ENCODE measurements at regions not wholly inside any gene's neighbourhood (a gene's known extent, or its start where the extent isn't known, plus 50 kb on each side); places are given as distances from the start of the nearest gene placed in this dataset.

DNA sequence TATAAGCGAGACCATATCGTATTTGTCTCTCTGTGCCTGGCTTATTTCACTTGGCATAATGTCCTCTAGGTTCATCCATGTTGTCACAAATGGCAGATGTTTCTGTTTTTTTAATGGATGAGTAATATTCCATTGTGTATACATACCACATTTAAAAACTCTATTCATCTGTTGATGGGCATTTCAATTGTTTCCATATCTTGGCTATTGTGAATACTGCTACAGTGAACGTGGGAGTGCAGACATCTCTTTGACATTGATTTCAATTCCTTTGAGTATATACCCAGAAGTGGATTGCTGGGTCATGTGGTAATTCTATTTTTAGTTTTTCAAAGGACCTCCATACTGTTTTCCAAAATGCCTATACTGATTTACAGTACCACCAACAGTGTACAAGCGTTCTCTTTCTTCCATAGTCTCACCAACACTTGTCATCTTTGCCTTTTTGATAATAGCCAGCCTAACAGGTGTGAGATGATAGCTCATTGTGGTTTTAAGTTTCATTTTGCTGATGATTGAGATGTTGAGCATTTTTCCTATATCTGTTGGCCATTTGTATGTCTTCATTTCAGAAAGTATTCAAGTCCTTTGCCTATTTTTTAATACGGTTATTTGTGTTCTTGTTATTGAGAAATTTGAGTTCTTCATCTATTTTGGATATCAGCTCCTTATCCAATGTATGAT is 194.7 kb upstream of the E2F8 start:
- CTCF ChIA-PET: interaction anchor here (0.6 kb wide), 1 partner anchor 64 kb away, joined by 5 read pairs; no protein-coding TSS in a partner anchor
- H3K4me3 ChIP-seq (ENCODE audit: low read depth, low read length): no peak overlapping the region
- no peaks in the 10 kb centered on the region for H3K27me3 ChIP-seq (ENCODE audit: control insufficient read depth, insufficient read depth, low read length)
- POLR2A ChIA-PET: no interaction called here
- no peak overlapping the region for H3K27ac ChIP-seq (ENCODE audit: low read depth, low read length)
- DNase-seq (ENCODE audit: low read depth, low spot score): no peak
- no peak for TF ChIP-seq CTCF (IDR thresholded peaks at IDR 0.05; ENCODE audit: low read depth, low read length)
- no peaks in the 10 kb centered on the region for H3K9me3 ChIP-seq (ENCODE audit: control insufficient read depth, insufficient read depth, low read length)

- CTCF ChIA-PET: no interaction called here
- POLR2A ChIA-PET: interaction anchor here (2.9 kb wide), 1 partner anchor 35 kb away, joined by 12 read pairs; no protein-coding TSS in a partner anchor
- TF ChIP-seq CTCF (IDR thresholded peaks at IDR 0.05; ENCODE audit: low read depth, low read length): no peak
Observed at GRCh38 chr11:19433791-19434190, 193.0 kb upstream of the E2F8 start.

DNA sequence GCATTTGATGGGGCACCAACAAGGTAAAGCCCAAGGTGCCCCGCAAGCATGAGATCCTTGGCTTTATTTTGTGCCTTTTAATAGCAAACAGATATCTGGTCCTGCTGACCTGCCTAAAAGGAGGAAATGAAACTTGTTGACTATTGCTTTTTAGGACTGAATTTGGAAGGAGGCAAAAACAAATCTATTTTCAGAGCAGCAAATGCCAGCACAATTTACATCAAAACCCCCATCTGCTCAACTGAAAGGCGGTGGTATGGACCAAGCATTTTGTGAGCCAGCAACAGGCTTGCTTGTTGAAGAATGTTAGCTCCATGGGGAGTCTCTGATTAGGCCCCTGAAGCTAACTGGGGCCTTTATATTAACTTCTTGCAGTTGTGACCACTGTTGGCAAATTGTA is 192.6 kb upstream of the E2F8 start:
- Histone ChIP-seq H3K9me3 (ENCODE audit: control insufficient read depth, insufficient read depth, low read length) (no peaks in the 10 kb centered on the region), H3K27me3 (ENCODE audit: control insufficient read depth, insufficient read depth, low read length) (no peaks in the 10 kb centered on the region), H3K27ac (ENCODE audit: low read depth, low read length) (no peak overlapping the region), H3K4me3 (ENCODE audit: low read depth, low read length) (no peak overlapping the region)
- POLR2A ChIA-PET: interaction anchor here (1.6 to 2.9 kb wide), 2 partner anchors 14 to 34 kb away, joined by 6 to 12 read pairs; no protein-coding TSS in a partner anchor
- CTCF ChIA-PET: interaction anchor here (1.1 to 1.6 kb wide), 2 partner anchors 9 to 470 kb away, joined by 5 to 7 read pairs; no protein-coding TSS in a partner anchor
- DNase-seq (ENCODE audit: low read depth, low spot score): no peak
- TF ChIP-seq CTCF (IDR thresholded peaks at IDR 0.05; ENCODE audit: low read depth, low read length): no peak

More at GRCh38 chr11:19433791-19434190, 193.0 kb upstream of the E2F8 start:
- H3K9me3 ChIP-seq (ENCODE audit: control insufficient read depth, insufficient read depth, low read length): no peaks in the 10 kb centered on the region
- no peak overlapping the region for H3K27ac ChIP-seq (ENCODE audit: low read depth, low read length)
- H3K4me3 ChIP-seq (ENCODE audit: low read depth, low read length): no peak overlapping the region
- DNase-seq (ENCODE audit: low read depth, low spot score): no peak
- H3K27me3 ChIP-seq (ENCODE audit: control insufficient read depth, insufficient read depth, low read length): no peaks in the 10 kb centered on the region

DNA sequence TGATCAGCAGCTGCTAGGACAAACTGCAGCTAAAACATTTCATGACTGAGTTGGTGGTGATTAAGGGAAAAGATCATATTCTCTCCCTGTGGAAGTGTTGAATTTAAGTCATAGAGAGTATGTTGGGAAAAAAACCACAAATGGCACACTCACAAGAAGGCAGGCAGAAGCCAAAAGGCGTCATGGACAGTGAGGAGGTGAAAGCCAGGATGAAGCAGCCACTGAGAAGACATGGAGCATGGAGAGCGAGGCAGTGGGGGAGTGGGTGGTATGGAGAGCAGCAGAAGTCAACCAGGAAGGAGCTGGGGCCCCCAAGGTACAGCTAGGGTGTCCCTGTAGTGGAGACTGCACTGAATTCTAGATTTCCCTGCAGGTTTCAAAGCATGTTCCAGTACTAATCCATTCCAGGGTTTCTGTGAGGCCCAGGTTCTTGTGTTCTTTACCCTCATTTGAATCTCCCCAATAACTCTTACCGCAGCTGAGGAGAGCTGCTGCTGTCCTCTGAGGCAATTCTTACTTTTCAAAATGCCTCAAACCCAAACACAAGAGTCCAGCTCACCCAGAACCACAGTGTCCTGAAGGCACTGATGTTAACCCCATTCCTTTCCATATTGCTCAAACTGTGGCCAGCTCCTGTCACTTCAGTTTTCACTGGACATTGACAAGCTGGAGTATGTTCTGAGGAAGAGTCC is 191.8 kb upstream of the E2F8 start:
- DNase-seq (ENCODE audit: low read depth, low spot score): peak; percentile 77
- no peak for TF ChIP-seq CTCF (IDR thresholded peaks at IDR 0.05; ENCODE audit: low read depth, low read length)
- POLR2A ChIA-PET: interaction anchor here (0.9 to 2.9 kb wide), 4 partner anchors 10 to 106 kb away, joined by 3 to 12 read pairs (median 7); no protein-coding TSS in a partner anchor

More for the DNA sequence above, 191.8 kb upstream of the E2F8 start:
- peak overlapping the region; percentile 59 for H3K27ac ChIP-seq (ENCODE audit: low read depth, low read length)
- H3K9me3 ChIP-seq (ENCODE audit: control insufficient read depth, insufficient read depth, low read length): no peaks in the 10 kb centered on the region
- no peaks in the 10 kb centered on the region for H3K27me3 ChIP-seq (ENCODE audit: control insufficient read depth, insufficient read depth, low read length)
- peak overlapping the region; percentile 14; the same call in 1 of the 2 replicates for H3K4me3 ChIP-seq (ENCODE audit: low read depth, low read length)
- CTCF ChIA-PET: interaction anchor here (1.0 to 1.6 kb wide), 3 partner anchors 10 to 471 kb away, joined by 3 to 7 read pairs (median 5); no protein-coding TSS in a partner anchor
